Lung microvascular endothelial cell (primary cell): ENCODE measurements at regions not wholly inside any gene's neighbourhood (a gene's known extent, or its start where the extent isn't known, plus 50 kb on each side); places are given as distances from the start of the nearest gene placed in this dataset.
A peak's percentile ranks its signal among the peaks of the same experiment; 100 is the strongest.

ENCODE experiments used
- DNase-seq, 2 donors: peaks; one replicate each; pipeline versions ENCODE4 v3.0.0 to v3.0.0-alpha.2; 2010; ENCODE audit warnings: low read depth in 2 of 2

GRCh38 chr2:224211791-224212190 is 172.7 kb upstream of the SERPINE2 start:
- no peak for DNase-seq

DNA sequence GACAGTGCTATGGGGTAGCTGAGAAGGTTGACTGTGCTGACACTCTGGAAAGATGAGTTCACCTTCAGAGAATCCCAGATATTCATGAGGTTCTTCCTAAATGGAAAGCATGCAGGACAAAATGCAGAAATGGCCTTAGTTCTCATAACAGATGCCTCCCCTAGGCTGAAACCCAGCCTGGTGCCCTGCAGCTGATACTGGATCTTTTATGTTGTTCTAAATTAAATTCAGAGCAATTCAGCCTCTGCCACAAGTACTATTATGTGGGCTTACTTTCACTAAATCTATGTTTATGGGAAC is 172.0 kb upstream of the SERPINE2 start:
- DNase-seq: no peak

DNA sequence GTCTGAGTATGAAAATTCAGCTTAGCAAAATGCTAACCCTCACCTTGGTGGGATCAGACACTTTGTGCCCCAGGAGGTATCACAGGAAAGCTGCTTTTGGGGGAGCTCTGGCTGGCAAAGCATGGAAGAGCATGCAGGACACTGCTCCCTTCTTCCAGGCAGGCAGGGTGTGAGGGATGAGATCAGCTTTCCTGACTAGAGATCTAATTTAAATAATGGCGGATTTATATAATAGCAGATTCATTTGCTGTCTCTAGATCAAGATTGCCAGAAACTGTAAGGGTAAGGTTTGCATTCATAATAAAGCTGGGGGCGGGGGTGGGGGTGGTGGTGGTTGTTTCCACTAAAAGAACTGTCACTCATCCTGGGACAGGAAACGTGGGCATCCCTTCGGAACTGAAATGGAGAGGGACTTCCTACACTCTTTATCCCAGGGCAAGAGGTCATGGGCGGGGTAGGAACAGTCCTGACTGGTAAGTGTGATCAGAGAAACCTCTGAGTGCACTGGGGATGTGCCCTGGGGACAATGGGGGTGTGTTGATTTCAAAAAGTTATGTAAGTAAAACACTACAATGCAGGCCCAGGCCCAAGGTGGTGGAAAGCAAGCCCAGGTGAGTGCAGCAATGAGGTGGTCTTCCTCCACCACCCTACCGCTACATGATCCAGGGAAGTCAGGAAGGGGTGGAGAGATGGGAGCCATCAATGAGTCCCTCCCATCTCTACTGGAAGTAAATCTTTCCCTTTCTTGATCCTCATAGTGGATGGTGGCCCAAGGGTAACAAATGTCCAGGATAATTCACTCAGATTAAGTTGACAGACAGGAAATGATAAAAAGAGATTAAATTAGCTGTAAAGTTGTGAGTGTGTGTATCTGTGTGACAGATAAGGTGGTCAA is 171.4 kb upstream of the SERPINE2 start:
- DNase-seq: peak in 1 of 2 donors; percentile 17

- no peak for DNase-seq
Observed at GRCh38 chr2:224209555-224210285, 170.6 kb upstream of the SERPINE2 start.

- no peak for DNase-seq
Observed at GRCh38 chr2:224208443-224208842, 169.4 kb upstream of the SERPINE2 start.

- no peak for DNase-seq
Observed at GRCh38 chr2:224208007-224208406, 168.9 kb upstream of the SERPINE2 start.

- no peak for DNase-seq
Observed at GRCh38 chr2:224206816-224207215, 167.7 kb upstream of the SERPINE2 start.

DNA sequence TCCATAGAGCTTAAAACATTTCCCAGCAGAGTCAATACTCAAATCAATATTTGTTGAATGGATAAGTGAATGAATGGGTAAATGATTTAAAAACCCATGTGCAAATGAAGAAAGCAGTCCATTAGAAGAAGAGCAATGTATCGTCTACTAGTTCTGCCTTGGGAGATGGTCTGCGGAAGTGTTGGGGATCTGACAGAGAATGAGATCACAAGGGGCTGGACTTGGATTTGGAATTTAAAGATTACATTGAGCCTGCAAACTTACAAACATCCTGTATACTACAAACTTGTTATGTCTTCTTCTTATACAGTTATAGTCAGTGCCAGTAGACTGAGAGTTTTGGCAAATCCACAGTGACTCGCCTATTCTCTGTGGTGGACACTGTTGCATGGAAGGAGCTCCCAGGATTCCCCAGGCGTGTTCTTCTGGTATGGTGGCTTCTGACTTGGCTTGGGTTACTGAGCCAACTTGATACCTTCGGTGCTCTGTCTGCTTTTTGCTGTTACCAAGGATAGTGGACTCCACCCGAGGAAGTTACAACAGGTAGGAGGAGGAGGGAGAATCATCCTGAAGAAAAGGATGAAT is 163.3 kb upstream of the SERPINE2 start:
- DNase-seq: no peak

DNA sequence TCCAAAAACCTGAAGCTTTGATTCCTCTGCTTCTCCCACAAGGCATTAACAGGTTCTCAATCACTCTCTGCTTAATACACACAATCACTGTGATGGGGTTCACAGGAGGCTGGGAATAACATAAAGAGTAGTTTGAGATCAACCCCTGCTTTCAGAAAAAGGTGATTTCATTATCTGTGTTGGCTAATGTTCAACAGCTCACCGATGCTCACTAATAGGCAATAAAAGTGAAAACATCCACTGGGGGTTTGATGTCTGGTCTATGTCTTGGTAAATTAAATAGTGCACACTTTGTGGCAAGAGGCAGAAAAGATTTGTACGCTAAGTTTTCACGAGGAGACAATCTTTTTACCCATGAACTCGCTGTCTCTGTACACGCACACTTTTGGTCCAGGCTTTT is 159.3 kb upstream of the SERPINE2 start:
- DNase-seq: no peak

DNA sequence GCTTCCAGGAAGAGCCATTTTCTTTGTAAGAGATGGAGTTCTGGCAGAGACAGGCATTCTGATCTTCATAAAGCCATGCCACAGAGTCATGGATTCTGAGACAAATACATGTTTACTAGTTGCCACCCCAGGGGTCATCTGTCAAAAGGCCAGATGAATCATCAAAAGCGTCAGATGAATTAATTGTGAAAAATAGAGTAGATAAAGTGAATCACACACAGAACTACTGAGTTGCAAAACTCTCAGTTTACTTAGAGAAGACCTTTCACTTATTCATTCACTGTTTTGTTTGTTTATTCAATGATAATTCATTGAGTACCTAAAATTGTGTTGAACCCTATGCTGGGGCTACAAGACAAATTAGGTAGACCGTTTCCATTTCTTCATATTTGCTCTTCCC is 157.7 kb upstream of the SERPINE2 start:
- DNase-seq: no peak

DNA sequence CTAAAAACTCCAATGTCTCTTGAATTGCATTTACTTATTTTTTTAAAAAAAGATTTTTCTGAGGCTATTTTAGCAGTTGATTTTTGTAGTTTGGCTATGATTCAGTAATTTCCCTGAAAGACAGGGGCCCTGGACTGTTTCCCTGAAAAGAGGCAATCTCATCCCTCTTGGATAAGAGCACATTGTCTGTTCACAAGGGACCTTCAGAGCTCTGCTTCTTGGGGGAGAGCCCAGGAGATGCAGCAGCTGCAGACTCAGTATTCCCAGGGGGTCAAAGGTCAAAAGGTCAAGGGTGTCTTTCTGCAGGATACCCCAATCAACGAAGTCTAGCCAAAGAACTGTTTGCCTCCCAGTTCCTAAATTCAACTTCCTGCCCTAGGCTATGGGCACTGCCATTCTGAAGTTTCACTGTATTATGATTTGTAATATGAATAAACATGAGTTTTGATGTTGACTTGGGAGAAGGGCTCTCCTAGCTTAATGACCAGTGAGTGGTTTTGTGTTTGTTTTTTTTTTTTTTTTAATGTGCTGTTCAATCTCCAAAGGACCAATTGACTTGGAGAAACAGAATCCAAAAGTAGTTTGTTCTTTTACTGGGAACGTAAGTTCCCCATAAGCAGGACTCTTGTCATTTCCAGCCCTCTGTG is 157.0 kb upstream of the SERPINE2 start:
- no peak for DNase-seq

- no peak for DNase-seq
Observed at GRCh38 chr2:224194161-224194560, 155.1 kb upstream of the SERPINE2 start.

- no peak for DNase-seq
Observed at GRCh38 chr2:224191465-224191864, 152.4 kb upstream of the SERPINE2 start.

DNA sequence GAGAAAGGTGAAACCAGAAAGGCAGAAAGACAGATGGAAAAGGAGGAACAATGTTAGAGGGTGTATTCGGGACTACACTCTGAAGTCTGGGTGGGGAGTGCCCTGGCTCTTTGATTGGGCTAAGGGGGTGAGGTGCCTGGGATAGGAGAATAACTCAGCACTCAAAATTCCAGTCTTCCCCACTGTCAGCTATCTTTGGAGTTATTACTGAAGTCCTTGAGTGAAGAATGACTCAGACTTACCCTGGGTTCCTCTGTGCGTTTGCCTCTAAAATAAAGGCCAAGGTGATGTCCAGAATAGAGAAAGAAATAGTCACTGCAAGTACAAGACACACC is 151.8 kb upstream of the SERPINE2 start:
- DNase-seq: no peak

DNA sequence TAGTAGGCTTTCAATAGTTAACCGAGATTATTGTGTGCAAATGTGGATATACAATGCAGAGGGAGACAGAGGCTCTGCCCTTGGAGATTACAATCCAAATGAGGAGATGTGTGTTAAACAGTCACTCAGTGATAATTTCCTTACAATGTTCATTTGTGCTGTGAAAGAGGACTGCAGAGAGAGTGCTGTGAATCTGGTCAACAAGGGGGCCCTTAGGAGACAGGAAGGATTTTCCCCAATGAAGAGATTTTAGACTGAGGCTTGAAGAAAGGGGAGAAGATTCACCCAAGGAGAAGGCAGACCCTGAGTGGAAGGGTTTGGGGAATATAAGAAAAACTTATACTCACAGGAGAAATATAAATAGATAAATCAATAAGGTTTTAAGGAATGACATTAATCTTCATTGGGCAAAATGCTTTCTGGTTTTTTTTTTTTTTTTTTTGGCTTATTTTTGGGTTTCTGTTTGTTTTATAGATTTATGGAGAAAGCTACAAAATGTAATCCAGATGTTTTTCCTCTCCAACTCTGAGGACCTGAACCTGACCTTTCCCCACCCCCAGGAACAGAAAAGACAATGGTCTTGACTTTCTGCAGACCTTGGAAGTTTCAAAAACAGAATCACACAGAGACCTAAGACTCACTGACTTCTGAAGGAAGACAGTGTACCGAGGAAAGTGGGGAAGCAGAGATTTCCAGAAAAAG is 151.3 kb upstream of the SERPINE2 start:
- no peak for DNase-seq

DNA sequence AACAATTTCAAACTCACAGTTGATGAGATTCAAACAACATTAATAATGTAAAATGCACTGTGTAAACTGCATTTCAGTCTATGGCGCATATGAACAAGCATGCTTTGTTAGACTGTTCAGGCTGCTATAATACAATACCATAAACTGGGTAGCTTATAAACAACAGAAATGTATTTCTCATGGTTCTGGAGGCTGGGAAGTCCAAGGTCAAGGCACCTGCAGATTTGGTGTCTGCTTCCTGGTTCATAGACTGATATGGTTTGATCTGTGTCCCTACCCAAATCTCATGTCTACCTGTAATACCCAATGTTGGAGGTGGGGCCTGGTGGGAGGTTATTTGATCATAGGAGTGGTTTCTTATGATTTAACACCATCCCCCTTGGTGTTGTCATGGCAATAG is 148.1 kb upstream of the SERPINE2 start:
- DNase-seq: no peak

DNA sequence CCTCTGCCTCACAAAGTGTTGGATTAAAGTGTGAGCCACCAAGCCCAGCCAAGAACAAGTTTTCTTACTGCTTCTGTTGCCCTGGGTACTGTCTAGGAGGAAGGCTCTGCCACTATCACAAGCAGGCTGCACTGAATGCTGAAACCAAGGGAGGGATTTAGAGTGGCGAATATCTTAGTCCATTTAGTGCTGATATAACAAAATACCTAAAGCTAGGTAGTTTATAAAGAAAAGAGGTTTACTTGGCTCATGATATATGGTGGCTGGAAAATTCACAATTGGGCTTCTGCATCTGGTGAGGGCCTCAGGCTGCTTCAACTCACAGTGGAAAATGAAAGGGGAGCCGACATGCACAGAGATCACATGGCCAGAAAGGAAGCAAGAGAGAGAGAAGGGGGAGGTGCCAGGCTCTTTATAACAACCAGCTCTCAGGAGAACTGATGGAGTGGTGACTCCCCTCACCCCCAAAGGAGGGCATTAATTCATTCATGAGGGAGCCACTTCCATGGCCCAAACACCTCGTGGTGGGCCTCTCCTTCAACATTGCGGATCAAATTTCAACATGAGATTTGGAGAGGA is 146.0 kb upstream of the SERPINE2 start:
- no peak for DNase-seq

DNA sequence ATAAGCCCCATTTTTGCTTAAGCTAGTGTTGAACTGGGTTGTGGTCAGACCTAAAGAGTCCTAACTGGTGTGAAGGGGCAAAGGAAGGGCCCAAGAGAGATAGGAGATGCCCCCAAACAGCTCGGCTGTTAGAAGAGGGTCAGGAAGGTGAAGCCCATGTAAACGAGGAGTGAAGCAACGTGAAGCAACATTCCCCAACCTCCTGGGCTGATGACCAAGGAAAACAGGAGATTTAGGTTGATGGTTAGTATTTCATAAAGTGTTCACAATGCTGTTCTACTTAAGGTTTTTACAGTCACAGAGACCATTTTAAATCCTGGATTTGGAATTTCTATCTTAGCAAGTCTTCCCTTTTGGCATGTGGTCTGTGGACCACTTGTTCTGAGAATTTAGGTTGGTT is 144.0 kb upstream of the SERPINE2 start:
- DNase-seq: no peak

GRCh38 chr2:224182498-224182897 is 143.4 kb upstream of the SERPINE2 start:
- DNase-seq: no peak

DNA sequence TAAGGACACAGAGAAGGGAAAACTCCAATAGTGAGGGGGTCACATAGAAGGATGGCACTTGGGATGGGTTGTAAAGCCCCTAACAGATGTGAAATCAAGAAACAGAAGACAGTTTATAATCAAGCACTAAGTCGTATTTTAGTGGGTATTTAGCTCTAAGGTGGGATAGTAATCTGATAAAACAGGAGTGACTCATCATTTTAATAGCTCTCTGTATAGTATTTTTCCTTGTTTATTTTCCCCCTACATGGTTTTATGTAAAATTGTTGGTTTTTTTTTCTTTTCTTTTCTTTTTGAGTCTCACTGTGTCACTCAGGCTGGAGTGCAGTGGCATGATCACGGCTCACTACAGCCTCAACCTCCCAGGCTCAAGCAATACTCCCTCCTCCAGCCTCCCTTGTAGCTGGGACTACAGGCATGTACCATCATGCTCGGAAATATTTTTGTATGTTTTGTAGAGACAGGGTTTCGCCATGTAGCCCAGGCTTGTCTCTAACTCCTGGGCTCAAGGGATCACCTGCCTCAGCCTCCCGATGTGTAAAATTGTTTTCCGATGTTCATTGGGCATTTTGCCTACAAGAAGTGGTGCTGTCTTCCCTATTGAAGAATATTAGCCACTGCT is 142.6 kb upstream of the SERPINE2 start:
- no peak for DNase-seq

GRCh38 chr2:224180810-224181209 is 141.7 kb upstream of the SERPINE2 start:
- no peak for DNase-seq
